T-helper 2 cell (primary cell): ENCODE measurements at regions not wholly inside any gene's neighbourhood (a gene's known extent, or its start where the extent isn't known, plus 50 kb on each side); places are given as distances from the start of the nearest gene placed in this dataset.
"Not testable (repeated sequence)": the region's sequence is repeated elsewhere in the genome, so short reads cannot be mapped to it uniquely, and the experiment has no call there.

Experiments used
- DNase-seq, 5 experiments: peaks; one replicate each; pipeline versions ENCODE4 v3.0.0 to v3.0.0-alpha.2; 2012 to 2022

- DNase-seq = no peak
Measured at GRCh38 chr15:79492065-79492464, 59.9 kb downstream of the MINAR1 start.

GRCh38 chr15:79494384-79494909, 62.3 kb downstream of the MINAR1 start:
- DNase-seq = no peak

DNA sequence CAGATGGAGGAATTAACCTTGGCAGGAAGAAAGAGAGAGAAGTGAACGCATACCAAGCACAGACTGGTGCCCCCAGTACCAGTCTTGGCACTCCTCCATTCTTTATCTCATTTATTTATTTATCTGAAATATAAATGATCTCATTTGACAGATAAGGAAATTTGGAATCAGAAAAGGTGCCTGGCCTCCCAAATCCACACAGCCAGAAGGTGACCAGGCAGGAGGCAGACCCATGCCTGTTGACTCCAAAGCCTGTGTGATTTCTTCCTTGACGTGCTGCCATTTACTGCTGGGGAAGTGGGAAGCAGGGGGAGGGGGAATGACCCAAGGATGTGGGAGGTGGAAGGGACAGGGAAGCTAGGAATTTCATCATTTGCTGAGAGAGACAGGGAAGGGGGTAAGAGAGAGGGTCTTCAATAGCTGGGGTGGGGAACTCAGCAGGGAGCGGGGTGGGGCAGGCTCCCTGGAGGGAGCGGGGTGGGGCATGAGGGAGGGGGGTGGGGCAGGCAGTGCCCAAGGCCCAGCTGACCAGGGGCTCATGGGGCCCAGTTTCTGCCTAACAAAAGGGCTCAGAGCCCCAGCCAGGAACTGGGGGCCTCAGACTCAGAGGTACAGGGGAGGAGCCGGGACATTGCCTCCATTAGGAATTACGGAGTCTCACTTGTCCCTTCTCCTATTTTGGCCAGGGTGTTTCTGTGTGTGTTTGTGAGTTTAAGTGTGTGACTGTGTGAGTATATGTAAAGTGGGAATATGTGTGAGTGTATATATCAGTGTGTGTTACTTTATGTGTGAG, 63.0 kb downstream of the MINAR1 start:
- DNase-seq = no peak

GRCh38 chr15:79495775-79496174, 63.6 kb downstream of the MINAR1 start:
- no peak for DNase-seq

DNA sequence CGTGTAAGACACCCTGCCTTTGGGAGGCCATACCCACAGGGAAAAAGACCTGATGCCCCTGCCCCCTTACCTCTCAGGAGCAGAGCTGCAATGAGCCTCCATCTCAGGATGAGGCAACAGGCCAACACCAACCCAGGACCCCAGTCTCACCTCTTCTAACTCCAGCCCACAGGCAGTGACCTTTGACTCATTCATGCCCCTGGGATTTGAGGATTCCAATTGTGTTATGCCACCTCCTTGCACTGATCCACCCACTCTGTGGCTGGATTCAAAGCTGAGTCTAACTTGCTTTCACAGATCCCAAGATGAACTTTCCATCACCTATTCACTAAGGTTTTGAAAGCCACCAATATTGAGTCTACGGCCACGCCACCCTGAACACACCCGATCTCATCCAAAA, 64.7 kb downstream of the MINAR1 start:
- DNase-seq = no peak

DNA sequence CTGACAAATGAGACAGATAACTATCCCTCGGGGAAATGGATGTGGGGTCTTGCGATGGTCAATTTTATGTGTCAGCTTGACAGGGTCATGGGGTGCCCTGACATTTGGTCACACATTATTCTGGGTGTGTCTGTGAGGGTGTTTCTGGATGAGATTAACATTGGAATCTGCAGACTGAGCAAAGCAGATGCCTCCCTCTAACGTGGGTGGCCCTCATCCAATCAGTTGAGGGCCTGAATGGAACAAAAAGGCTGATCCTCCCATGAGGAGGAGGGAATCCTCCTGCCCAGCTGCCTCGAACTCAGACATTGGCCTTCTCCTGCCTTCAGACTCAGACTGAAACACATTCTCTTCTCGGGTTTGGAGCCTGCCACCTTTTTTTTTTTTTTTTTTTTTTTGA, 69.0 kb downstream of the MINAR1 start:
- DNase-seq = no peak

- DNase-seq = no peak
Measured at GRCh38 chr15:79505956-79506355, 73.8 kb downstream of the MINAR1 start.

GRCh38 chr15:79512844-79513243, 80.7 kb downstream of the MINAR1 start:
- not testable (repeated sequence) for DNase-seq

GRCh38 chr15:79513417-79513816, 81.3 kb downstream of the MINAR1 start:
- DNase-seq = no peak

- DNase-seq = no peak
Measured at GRCh38 chr15:79513940-79514339, 81.8 kb downstream of the MINAR1 start.

DNA sequence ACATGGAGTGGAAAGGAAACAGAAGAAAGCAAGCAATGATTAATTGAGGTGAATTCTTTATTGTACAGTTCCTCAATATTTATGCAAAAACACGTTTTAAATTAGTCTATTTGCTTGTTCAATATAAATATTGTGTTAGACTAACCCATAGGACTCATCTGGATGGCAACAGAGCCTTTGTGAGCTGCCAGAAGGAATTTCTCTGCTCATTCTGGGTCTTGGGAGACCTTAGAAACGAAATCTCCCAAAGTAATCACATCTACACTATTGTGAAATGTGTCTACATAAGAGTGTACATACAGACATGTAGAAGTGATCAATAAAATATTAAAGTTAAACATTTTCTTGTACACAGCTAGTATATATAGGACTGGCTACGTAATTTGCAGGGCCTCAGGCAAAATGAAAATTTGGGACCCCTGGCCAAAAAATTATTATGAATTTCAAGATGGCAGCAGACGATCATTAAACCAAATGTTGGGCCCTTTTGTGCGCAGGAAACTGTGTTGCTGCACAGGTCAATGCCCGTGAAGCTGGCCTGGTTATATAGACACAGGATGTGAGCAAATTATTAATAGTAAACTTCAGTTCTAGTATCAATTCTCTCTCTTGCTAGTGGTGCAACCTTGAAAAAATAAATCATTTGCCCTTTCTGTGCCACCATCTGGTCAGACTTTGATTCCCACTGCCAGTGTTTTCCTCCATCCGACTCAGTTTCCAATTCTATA, 83.3 kb downstream of the MINAR1 start:
- DNase-seq = no peak

DNA sequence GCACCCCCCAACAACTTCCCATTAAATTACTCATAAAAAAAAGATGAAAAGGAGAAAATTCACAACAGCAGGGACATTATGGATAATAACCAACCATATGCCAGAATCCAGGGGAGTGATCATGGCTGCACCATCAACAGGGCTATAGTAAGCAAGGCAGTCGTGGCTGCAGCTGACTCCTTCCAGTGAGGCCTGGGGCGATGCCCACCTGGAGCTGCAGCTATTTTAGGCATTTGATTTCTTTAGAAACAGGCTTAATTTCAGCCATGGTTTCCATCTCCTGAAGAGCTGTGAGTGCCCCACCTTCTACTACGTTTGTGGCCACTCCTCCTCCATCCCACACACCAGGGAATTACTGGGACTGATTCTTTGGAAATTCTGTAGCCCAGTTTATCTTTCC, 84.0 kb downstream of the MINAR1 start:
- DNase-seq = no peak

- DNase-seq = no peak
Measured at GRCh38 chr15:79516646-79517045, 84.5 kb downstream of the MINAR1 start.

GRCh38 chr15:79519628-79520027, 87.5 kb downstream of the MINAR1 start:
- no peak for DNase-seq

DNA sequence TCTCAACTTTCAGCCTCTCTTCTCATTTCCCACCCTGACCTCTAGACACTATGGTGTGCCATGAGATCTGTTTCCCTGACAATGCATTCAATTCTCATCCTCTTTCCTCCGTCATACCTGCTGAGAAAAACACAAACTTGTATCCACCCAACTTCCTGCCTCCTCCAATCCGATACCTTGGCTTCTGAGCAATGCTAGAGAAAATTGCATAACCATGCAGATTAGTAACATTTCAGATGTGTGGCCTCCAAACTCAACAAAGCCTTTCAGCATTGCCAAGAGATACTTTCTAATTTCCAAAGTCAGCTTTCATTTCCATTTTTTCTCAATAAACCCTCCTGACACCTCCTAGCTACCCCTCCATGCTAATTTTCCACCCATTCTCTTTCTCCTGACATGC, 88.5 kb downstream of the MINAR1 start:
- no peak for DNase-seq

- no peak for DNase-seq
Measured at GRCh38 chr15:79522656-79523055, 90.5 kb downstream of the MINAR1 start.

DNA sequence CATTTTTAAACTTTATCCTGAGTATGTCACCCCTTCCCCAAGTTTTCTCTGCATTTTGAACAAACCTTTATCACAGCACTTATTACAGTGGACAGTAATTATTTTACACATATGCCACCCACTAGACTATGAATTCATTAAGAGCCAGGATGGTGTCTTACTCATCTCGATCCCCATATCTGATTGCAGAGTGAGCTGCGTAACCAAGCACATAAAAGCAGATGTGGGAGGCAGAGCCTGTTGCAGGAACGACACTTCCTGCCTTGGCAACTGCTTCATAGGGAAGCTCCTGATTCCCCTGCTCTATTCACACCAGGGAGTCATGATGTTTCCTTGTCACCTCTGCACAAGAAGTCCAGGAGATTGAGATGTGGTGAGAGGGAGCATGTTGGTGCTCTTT, 91.1 kb downstream of the MINAR1 start:
- DNase-seq = no peak

- no peak for DNase-seq
Measured at GRCh38 chr15:79524531-79524930, 92.4 kb downstream of the MINAR1 start.

DNA sequence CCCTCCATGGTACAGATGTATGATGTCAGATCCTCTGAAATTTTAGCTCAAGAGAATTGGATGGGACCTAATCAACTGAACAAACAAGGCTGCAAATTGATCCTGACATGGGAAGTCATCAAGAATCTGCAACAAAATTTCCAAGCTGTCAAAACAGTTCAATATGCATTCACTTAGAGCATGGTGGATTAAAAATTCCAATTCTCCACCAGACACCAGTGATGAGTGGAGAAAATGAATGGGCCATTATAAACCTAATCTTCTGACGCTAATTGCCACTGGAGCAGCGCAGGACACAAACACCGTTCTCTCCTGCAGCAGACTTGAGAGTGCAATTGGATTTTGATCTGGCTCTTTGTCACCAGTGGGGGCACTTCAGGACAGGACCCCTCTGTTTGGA, 94.2 kb downstream of the MINAR1 start:
- no peak for DNase-seq

GRCh38 chr15:79527821-79528220, 95.7 kb downstream of the MINAR1 start:
- DNase-seq = no peak

GRCh38 chr15:79529157-79529785, 97.1 kb downstream of the MINAR1 start:
- DNase-seq = no peak

DNA sequence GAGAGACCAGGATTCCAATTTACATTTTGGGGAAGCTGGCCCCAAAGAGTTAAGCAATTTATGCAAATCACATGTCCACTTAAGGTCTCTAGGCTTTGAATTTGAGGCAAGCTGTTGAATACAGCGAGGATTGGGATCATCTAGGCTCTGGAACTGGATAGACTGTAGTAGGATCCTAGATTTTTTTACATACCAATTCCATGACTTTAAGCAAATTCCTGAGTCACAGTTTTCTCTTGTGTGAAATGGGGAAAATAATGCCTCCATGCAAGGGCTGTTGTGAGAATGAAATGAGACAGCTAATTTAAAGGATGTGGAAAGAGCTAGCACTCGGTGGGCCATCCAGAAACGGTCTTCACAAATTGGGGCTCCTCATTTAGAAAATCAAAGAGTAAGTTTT, 103.4 kb downstream of the MINAR1 start:
- no peak for DNase-seq

DNA sequence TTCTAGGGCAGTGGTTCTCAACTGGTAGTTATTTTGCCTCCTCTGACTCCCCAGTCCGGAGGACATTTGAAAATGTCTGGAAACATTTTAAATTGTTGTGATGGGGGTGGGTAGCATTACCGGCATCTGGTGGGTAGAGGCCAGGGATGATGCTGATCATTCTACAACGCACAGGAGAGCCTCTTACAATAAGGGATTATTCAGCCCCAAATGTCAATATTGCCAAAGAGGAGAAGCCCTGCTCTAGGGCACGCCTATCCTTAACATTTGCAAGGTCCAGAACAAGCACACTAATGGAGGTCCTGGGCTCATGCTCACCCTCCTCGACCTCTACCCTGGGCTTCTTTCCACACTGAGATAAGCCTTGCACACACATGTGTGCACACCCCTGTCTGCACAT, 106.4 kb downstream of the MINAR1 start:
- no peak for DNase-seq

- DNase-seq = no peak
Measured at GRCh38 chr15:79539401-79539800, 107.3 kb downstream of the MINAR1 start.
